ENCODE measurements at regions not wholly inside any gene's neighbourhood (a gene's known extent, or its start where the extent isn't known, plus 50 kb on each side); places are given as distances from the start of the nearest gene placed in this dataset.

GRCh38 chr5:10166392-10166791 lies 83.3 kb downstream of the ATPSCKMT start:
- no peak for TF ChIP-seq POLR2A (IDR thresholded peaks at IDR 0.05)
- TF ChIP-seq, protein P1, sequence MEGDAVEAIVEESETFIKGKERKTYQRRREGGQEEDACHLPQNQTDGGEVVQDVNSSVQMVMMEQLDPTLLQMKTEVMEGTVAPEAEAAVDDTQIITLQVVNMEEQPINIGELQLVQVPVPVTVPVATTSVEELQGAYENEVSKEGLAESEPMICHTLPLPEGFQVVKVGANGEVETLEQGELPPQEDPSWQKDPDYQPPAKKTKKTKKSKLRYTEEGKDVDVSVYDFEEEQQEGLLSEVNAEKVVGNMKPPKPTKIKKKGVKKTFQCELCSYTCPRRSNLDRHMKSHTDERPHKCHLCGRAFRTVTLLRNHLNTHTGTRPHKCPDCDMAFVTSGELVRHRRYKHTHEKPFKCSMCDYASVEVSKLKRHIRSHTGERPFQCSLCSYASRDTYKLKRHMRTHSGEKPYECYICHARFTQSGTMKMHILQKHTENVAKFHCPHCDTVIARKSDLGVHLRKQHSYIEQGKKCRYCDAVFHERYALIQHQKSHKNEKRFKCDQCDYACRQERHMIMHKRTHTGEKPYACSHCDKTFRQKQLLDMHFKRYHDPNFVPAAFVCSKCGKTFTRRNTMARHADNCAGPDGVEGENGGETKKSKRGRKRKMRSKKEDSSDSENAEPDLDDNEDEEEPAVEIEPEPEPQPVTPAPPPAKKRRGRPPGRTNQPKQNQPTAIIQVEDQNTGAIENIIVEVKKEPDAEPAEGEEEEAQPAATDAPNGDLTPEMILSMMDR (IDR thresholded peaks at IDR 0.05) = no peak
- TF ChIP-seq EP300 (IDR thresholded peaks at IDR 0.05) = no peak

Data from gastroesophageal sphincter (tissue), 3 donors.